ENCODE measurements at regions not wholly inside any gene's neighbourhood (a gene's known extent, or its start where the extent isn't known, plus 50 kb on each side); places are given as distances from the start of the nearest gene placed in this dataset.
"Not testable (repeated sequence)": the region's sequence is repeated elsewhere in the genome, so short reads cannot be mapped to it uniquely, and the experiment has no call there.

- DNase-seq = not testable (repeated sequence)
These were observed 105.3 kb downstream of the ERMARD start for GRCh38 chr6:169856442-169857342.

DNA sequence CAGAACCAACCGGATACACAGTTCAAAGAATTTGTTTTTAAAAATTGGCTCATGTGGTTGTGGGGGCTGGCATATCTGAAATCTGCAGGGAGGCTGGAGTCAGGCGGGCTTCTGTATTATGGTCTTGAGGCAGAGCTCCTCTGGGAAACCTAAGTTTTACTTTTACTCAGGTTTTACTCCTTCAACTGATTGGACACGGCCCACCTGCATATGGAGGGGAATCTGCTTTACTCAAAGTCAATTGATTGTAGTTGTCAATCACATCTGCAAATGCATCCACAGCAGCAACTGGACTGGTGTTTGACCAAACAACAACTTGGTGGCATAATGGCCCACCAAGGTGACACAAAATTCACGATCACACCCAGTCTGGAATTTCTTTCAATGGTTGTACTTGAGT lies 103.4 kb downstream of the ERMARD start:
- DNase-seq = no peak

DNA sequence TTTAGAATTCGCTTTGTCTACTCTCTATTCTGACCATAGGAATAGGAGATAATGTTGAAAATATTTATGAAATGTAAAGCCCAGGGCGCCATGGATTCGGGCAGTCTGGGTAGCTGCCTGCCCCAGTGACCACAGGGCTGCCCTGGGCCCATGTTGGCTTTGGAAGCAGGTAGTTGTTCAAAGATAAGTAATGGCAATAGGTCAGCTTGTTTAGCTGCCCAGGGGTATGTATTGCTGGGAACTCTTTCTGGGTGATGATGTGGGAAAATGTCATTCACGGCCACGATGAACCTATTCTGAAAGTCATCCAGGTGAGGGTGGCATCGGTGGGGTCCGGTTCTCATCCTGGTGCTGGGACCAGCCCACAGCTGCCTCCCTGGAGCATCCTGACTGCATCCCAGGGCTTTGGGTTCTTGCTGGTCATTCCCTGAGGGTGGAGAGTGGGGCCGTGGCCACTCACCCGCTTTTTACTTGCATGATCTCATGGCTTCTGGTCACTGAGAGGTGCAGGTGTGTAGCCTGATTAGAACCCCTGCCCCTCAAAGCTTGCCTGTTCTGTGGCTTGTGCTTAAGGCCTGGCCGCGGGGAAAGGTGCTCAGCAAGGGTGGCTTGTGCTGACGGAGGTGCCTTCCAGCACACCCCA lies 102.8 kb downstream of the ERMARD start:
- no peak for DNase-seq

DNA sequence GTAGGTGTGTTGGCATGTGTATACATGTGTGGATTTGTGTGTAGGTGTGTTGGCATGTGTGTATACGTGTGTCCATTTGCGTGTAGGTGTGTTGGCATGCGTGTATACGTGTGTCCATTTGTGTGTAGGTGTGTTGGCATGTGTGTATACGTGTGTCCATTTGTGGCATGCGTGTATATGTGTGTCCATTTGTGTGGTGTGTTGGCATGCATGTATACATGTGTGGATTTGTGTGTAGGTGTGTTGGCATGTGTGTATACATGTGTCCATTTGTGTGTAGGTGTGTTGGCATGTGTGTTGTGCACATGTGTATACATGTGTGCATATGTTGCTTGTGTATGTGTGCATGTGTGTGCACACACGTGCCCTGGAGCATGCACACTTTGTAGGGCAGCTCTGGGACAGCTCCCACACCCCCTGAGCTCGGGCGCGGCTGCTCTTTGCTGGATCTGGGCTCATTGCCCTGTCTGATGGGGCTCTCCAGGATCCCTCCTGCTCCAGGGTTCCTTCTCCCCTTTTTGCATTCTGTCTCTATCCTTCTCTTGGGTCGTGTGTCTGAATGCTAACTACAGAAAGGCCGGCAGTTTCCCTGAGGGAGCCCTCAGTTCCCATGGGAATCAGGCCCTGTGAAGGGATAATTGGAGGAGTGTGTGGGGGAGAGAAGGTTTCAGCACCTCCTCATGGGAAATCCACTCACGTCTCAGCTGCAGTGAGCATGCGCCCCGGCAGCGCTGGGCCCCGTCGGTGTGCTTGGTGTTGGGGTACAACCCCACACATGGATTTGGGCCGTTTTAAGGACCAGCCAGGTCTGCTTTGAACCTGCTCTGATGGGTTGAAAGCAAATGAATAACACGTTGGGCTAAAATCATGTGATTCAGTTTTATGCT lies 102.0 kb downstream of the ERMARD start:
- no peak for DNase-seq

GRCh38 chr6:169852504-169853195 lies 101.2 kb downstream of the ERMARD start:
- no peak for DNase-seq

DNA sequence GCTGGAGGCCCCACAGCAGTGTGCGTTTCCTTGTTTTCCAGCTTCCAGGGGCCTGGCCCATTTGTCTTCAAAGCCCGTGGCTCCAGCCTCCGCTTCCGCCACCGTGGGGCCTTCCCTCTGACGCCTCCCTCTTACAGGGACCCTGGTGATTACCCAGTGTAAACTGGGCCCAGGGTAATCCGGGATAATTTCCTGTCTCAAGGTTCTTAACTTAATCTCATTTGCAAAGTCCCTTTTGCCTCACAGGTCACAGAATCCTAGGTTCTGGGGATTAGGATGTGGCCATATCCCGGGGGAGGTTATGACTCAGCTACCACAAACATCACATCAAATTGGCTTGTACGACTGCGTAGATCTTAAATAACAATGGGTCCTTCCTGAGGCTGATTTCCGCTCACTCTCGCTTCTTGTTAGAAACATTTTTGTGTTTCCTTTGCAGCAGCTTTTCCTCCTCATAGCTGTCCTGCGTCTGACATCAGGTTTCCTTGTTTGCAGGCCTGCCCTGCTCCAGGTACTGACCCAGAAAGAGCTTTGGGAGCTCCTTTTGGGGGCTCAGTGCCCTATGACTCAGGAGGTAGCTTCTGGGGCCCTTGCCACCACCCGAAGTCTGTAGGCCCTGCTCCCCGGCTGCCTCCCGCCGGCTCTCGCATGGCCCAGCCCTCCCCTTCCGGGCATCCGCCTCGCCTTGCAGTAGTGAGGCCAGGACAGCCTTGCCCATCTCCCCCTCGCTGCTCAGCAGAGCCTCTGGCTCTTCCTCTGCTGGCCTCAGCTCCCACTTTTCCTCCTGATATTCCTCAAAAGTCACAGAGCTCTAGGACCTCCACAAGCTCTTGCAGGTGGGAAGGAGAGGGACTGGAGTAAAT lies 100.5 kb downstream of the ERMARD start:
- DNase-seq = no peak

- DNase-seq = no peak
These were observed 99.3 kb downstream of the ERMARD start for GRCh38 chr6:169850746-169851145.

DNA sequence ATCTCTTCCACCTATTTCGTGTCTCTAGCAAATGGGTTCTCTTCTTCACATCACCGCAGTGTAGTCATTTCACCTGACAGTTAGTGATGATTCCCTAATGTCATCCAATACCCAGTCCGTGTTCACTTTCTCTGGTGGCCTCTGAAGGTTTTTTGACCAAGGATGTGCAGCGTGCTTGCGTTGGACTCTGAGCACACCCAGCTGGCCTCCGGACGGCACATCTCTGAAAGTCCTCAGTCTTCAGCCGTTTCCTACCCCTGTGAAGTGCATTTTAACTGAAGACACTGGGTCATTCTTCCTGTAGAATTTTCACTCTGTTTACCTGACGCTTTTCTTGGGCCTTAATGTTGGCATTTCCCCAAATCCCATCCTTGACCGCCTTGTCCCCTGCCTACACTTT lies 98.7 kb downstream of the ERMARD start:
- DNase-seq = no peak

DNA sequence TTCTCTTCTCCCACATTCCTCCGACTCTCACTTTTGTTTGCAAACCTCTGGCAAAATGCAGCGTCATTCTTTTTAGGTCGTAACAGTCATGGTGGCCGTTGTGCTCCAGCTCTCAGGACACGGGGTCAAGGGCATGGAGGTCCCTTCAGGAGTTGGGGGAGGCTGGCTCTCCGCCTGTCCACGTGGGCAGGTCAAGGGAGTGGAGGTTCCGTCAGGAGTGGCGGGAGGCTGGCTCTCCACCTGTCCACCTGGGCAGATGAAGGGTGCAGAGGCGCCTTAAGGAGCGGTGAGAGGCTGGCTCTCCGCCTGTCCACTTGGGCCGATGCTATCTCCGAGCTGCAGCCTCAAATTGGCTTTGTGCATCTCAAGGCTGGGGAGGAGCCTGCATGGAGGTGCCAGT lies 98.0 kb downstream of the ERMARD start:
- DNase-seq = no peak

DNA sequence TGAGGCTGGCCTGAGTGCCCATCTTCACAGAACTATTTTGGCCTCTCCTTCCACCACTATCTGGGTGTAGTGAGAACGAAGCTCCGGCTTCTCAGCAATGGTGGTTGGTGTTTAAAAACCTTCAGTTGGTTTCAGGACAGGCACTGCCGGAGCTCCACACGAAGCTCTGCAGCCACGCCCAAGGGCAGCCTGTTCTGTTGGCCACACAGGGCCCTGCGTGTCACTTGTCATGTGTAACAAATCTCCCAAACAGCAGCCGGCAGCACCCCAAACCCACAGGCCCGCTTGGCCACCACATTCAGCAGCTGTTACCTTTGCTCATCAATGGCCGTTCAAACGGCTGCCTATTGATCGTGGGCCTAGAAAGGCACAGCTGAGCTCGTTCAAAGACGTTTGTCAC lies 97.5 kb downstream of the ERMARD start:
- DNase-seq = no peak

DNA sequence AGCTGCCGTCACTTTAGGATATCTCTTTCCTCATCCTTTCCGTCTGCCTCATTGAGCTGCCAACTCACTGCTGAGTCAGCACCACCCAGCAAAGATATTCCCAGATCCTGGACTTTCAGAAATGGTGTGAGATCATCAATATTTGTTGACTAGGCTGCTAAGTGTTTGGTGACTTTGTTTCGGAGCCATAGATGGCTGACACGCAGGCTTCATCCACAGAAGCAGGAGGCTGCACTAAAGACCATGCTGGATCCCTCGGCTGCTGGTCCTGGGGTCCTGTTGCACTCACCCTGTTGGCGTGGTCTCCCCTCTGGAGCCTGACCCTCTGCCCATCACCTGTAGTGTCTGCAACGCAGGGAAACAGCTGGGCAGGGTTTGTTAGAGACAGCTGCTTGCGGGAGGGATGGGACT lies 96.5 kb downstream of the ERMARD start:
- DNase-seq = no peak

- DNase-seq = no peak
These were observed 95.8 kb downstream of the ERMARD start for GRCh38 chr6:169847141-169847674.

DNA sequence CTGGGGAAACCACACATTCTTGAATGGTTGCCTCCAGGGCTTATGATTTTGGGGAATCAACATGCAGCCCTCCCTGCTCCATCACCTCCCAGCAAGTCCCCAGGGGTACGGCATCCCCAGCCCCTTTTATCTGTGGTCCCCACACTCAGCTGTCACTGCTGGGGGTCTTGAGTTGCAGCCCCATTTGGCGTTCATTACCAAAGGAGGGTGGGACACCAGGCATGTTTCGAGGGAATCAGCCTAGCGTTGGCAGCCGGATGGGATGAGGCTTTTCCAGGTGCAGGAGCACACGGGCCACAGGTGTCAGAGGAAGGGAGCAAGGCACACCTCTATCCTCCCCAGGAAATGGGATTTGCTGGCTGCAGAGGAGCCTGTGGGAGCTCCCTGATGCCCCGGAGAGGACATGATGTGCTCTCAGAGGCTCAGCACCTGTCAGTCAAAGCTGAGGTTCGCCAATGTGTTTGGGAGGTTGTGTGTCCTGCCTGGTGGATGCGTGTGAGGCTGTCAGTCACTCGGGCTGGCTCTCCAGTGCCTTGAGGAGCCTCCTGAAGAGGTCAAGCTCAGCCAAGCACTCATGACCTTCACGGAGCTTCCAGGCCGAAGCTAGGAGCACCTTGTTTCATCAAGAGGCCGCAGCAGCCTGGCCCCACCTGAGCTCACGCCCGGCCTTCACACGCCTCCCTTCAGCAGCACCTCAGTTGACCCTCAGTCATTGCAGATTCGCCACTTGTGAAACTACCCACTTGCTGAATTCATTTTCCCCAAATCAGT lies 95.0 kb downstream of the ERMARD start:
- no peak for DNase-seq

DNA sequence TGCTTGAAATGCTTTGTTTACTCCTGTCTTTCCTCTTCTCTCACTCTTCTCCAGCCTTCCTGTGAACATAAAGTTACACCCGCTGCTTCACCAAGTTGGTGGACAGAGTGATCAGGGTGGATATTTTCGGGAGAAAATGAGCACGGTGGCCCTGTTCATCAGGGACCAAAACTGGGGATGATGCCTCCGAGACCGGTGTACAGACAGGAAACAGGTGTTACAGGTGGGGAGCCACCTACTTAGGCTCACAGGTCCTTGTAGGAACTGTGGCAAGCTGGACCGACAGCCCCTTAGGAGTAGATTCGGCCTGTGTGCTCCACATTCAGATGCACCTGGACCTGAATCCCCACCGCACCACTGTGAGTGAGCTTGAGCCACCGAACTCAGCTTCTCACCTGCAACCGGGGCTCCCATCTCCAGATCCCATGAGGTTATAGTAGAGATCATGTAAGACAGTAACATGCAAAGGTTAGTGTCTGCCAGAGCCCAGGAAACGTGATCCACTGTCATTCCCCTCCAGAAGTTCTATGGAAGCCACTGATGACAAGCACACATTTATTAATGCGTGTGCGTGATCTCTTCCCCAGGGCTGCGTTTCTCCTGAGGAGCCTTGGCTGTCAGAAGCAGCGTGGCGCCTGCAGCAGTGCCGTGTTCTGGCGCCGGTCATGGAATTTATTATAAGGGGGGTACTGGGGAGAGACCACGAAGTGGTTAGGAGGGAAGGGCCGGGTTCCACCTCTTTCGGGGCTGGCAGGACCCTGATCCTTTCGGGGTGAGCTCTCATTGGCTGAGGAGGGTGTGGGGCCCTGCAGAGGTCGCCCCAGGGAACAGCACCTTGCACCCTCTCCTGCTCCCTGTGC lies 94.2 kb downstream of the ERMARD start:
- no peak for DNase-seq

- no peak for DNase-seq
These were observed 93.5 kb downstream of the ERMARD start for GRCh38 chr6:169844946-169845345.

- no peak for DNase-seq
These were observed 92.6 kb downstream of the ERMARD start for GRCh38 chr6:169843991-169844390.

- no peak for DNase-seq
These were observed 91.7 kb downstream of the ERMARD start for GRCh38 chr6:169843110-169843509.

DNA sequence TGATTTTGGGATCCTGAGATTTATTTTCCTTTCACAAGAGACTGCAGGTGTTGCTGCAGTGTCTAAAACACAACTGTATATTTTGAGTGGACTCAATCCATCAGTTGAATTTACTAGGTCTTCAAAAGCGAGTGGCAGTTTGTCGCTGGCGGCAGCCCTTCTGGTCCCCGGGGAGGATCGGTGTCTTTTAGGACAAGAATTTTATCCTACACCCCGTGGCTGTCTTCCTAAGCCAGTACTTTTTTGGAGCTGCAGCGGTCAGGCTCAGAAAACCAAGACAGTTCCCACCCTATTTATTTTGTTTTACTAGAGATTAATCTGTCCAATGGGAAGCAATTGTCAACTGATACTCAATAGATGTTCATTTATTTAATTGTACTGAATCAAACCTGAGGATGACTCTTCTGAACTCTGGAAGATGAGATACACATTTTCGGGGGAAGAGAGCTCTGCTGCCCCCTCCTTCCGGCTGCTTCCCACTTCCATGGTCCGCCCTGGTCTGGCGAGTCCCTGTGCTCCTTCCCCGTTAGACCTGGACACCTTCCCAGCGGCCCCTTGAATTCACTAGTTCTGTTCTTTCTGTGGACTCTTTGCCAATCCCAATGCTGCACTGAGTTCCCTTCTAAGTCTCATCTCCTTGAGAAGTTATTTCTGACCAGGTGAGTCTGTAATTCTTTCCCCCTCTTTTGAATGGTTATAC lies 90.6 kb downstream of the ERMARD start:
- no peak for DNase-seq

DNA sequence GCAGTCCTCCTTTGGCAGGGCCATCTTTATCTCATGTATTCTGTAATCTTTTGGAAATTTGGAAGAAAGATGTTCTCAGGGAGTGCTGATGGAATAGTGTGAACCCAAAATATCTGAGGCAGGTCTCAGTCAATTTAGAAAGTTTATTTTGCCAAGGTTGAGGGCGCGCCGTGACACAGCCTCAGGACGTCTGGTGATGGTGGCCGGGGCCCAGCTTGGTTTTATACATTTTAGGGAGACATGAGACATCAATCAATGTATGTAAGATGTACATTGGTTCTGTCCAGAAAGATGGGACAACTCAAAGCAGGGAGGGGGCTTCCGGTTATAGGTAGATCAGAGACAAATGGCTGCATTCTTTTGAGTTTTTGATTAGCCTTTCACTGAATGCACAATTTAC lies 89.8 kb downstream of the ERMARD start:
- DNase-seq = no peak

Data from CD4-positive, alpha-beta T cell treated with Interleukin-17A for 1 hour (primary cell).